ENCODE measurements at regions not wholly inside any gene's neighbourhood (a gene's known extent, or its start where the extent isn't known, plus 50 kb on each side); places are given as distances from the start of the nearest gene placed in this dataset.

DNA sequence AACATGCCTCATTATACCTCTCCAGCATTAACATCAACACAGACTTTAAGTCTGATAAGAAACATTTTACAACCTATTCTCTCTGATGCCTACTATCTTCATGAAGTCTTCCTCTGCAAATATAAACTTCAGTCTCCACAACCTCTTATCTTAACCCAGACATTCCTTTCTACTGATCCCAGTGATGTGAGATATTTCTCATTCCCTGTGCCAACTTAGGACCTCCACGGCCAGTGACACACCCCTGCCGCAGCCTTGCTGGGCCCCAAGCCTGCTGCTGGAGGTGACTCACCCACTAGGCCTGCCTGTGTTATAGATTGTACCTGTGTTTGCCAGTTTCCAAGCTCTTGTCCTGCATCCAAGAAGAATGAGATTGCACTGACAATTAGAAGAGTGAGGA, 734.5 kb upstream of the CADM2 start:
- TF ChIP-seq, protein P1, sequence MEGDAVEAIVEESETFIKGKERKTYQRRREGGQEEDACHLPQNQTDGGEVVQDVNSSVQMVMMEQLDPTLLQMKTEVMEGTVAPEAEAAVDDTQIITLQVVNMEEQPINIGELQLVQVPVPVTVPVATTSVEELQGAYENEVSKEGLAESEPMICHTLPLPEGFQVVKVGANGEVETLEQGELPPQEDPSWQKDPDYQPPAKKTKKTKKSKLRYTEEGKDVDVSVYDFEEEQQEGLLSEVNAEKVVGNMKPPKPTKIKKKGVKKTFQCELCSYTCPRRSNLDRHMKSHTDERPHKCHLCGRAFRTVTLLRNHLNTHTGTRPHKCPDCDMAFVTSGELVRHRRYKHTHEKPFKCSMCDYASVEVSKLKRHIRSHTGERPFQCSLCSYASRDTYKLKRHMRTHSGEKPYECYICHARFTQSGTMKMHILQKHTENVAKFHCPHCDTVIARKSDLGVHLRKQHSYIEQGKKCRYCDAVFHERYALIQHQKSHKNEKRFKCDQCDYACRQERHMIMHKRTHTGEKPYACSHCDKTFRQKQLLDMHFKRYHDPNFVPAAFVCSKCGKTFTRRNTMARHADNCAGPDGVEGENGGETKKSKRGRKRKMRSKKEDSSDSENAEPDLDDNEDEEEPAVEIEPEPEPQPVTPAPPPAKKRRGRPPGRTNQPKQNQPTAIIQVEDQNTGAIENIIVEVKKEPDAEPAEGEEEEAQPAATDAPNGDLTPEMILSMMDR (IDR thresholded peaks at IDR 0.05), result no peak
- no peak for TF ChIP-seq POLR2A (IDR thresholded peaks at IDR 0.05)

Data from prostate gland (tissue), 2 donors.